NCI-H146 treated with DMSO at 0.1 percent for 48 hours (cell line): ENCODE measurements at regions not wholly inside any gene's neighbourhood (a gene's known extent, or its start where the extent isn't known, plus 50 kb on each side); places are given as distances from the start of the nearest gene placed in this dataset.
"Not testable (repeated sequence)": the region's sequence is repeated elsewhere in the genome, so short reads cannot be mapped to it uniquely, and the experiment has no call there.

Experiments
- DNase-seq: peaks from one replicate; lab custom pipeline; 2025; ENCODE audit not compliant: unreplicated experiment; lab: John Stamatoyannopoulos, UW

DNA sequence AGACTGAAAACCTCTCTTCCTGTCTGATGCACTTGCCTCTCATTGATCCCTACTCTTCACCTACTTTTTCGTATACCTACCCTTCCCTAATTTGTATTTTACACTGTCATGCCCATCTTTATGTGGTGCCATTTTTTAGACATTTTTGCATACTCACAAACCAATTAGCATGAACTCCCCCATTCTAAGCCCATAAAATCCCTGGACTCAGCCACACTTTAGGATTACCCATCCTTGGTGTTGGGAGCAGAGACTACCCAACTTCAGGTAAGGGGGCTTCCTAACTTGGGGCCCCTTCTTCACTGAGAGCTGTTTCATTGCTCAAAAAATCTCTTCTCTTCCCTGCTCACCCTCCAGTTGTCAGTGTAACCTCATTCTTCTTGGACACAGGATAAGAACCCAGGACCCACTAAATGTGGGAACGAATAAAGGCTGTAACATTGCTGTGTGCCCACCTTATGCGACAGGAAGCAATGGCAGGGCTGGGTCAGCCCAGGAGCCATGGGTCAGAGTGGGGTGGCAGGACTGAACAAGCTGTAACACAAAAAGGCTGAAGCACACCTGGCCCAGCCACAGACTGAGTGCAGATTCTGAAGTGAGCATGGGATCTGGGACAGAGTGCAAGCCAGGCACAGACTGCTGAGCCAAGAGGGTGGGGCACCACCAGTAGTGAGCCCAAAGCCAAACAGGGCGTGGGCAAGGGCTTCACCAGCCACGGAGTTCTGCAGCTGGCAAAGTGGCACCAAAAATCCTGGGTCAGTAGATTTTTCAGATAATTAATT, 789.1 kb upstream of the HS3ST5 start:
- no peak for DNase-seq

DNA sequence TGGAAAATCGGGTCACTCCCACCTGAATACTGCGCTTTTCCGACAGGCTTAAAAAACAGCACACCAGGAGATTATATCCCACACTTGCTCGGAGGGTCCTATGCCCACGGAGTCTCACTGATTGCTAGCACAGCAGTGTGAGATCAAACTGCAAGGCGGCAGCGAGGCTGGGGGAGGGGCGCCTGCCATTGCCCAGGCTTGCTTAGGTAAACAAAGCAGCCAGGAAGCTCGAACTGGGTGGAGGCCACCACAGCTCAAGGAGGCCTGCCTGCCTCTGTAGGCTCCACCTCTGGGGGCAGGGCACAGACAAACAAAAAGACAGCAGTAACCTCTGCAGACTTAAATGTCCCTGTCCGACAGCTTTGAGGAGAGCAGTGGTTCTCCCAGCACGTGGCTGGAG, 778.7 kb upstream of the HS3ST5 start:
- DNase-seq, result not testable (repeated sequence)

DNA sequence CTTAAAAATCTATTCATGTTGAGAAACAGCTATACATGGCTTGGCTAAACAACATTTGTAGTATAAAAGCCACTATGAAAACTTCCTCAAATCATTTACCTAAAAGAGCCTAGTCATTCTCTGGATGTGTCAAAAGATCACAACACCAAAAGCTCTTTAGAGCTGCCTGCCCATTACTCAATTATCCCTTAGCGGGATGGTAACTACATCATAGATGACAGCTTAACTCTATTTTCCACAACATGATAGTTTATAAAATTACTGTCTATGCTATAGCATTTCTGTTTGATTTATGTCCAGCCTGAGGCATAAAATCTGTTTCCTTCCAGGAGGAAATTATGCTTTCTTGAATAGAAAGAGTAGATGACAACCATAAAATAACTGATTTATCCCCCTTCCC, 777.6 kb upstream of the HS3ST5 start:
- no peak for DNase-seq

DNA sequence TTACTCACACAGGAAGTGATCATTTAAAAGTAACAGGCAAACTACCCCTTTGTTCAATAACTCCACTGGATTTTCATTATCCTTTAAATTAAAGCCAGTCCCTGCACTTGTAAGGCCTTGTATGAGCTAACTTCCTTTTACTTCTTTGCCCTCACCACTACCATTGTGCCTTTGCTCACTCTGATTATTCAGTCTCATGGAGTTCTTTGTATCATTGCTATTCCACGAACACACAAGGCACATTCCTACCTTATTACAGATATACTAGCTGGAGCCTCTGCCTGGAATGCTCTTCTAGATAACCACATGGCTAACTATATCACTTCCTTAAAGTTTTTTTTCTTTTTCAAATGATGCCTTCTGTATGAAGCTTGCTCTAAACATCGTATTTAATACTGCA, 748.6 kb upstream of the HS3ST5 start:
- DNase-seq, result no peak

DNA sequence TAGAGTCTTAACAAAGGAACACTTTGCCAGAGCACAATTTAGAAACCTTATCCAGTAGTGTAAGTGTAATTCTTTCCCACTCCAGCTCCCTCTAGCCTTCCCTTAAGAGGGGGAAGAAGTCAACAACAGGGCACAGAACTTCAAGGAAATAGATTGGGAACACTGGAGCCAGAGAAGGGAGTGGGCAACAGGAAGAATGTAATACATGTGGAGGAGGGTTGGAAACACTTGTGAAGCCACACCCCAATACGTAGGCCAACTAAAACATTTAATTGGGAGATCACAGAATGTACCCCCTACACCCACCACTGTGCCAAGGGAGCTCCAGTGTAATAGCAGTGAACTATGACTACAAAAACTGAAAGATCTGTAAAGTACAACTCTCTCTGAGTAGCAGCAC, 735.7 kb upstream of the HS3ST5 start:
- no peak for DNase-seq

DNA sequence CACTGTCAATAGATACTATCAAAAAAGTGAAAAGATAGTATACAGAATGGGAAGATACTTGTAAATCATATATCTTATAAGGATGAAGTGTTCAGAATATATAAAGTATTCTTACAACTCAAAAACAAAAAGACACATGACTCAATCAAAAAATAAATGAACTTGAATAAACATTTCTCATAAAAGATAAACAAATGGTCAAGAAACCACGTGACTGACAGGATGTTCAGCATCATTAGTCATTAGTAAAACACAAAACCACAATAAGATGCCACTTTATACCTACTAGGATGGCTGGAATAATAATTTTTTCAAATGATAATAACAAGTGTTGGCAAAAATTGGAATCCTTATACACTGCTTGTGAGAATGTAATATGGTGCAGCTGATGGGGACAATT, 729.1 kb upstream of the HS3ST5 start:
- no peak for DNase-seq

DNA sequence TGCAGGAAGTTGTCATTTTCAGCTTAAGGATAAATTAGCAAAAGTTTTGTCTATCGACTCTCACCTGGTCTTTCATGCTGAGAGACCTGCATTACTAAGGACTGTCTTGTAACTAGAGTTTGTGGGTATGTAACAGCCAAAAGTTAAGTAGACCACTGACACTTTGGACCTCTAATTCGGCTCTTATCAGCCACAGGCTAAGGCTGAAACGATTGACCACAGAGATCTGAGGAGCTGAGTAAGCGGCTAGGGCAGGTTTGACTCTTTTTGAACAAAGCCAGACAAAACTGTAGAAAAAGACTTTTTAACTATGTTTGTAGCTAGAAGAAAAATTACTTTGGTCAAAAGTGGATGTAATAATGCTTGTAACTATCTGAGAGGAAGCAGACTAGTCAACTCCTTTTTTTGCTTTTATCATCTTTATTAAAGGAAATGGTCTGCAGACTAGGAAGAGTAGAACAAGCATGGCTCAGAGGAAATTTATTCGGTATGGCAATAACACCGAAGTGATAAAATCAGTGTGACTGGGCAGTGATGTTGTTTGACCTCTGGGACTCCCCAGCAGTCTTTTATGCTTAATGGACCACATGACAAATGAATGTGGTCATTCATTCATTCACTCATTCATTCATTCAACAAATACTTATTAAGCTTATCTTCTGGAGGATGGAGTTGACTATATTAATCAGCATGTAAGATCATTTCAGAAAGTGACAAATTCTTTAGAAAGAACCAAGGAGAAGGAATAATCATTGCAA, 725.0 kb upstream of the HS3ST5 start:
- DNase-seq, result no peak

DNA sequence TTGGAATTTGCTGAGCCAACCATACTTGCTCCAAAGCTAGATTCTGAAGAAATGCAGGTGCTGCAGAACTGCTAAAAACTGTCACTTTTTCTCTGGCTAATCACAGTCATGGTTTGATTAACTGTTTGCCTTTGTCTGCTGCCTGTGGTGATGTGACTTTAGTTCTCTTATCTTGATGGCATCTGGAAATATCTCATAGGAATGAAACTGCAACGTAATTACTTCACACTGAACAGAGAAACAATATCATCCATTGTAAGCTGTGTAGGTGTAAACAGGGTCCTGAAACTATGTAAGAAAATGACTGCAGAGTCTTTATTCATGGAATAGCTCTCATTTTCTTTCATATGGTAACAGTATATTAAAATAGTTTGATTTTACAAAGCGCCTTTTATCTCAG, 721.9 kb upstream of the HS3ST5 start:
- DNase-seq, result peak; percentile 82

DNA sequence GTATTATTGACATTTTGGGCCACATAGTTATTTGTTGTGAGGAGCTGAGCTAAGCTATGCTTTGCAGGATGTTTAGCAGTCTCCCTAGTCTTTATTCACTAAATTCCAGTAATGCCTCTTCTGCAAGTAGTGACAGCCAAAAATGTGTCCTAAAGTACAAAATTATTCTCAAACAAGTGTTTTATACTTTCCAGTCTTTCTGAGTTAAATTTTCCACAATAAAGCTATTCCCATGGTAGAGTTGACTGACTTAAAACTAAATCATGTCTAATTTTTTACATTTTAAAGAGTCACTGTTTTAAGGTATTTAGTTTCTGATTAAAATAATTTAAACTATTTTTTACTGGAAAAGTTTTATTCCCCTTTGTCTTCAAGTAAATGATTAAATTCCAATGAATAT, 717.8 kb upstream of the HS3ST5 start:
- DNase-seq, result no peak

DNA sequence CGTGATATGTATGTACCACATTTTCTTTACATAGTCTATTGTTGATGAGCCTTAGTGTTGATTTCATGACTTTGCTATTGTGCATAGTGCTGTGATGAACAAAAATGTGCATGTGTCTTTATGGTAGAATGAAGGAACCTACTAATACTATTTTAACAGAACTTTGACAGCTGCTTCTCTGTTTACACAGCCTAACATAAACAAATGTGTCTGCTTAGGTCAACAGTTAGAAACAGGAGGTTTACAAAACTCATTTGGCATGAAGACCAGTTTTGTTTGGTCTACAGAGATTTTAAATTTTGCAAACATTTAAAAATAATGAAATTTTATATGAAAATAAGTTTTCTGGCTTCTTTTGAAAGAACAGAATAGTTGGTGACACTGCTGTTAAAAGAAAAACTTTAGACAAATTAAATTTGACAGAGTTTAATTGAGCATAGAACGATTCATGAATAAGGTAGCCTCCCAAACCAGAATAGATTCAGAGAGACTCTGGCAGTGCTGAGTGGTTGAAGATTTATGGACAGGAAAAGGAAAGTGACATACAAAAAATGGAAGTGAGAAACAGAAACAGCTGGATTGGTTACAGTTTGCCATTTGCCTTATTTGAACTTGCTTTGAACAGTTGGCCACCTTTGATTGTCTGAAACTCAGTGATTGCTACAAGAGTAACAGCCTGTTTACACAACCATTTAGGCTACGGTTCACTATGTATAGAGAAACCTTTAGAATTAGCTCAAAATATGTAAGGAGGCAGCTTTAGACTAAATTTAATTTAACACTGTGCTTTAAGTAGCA, 715.8 kb upstream of the HS3ST5 start:
- peak; percentile 13 for DNase-seq

DNA sequence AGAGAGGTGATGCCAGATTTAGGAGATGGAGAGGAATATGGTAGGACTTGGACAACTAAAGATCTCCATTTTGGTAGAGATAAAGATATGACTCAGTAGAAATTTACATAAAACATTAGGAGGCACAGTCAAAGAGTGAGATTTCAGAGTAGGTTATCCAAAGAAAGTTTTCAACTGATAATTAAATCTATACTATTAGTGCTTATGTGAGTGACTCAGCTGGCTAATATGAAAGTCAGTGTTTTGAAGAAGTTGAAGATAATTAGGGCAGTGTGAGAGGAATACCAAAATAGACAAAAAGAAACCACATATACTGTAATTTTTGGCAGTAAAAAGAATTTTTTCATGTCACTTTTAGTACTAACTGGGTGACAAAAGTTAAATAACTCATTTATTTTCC, 712.8 kb upstream of the HS3ST5 start:
- no peak for DNase-seq

DNA sequence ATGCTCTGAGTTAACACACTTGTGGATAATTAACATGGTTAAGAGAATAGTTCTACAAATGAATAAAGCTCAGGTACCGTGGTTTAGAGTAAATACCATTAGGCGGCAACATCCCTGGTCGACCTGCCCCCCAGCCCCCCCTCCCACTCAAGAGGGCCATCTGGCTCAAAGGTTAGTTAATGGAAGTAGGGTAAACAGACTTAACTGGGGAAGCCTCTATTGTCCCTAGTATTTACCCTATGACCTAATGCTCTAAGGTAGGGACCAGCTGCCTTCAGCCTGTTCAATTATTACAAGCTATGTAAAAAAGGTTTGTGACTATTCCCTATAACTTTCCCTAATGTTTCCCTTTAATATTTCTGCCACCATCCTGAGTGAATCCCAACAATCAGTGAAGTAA, 711.4 kb upstream of the HS3ST5 start:
- DNase-seq, result peak; percentile 71

DNA sequence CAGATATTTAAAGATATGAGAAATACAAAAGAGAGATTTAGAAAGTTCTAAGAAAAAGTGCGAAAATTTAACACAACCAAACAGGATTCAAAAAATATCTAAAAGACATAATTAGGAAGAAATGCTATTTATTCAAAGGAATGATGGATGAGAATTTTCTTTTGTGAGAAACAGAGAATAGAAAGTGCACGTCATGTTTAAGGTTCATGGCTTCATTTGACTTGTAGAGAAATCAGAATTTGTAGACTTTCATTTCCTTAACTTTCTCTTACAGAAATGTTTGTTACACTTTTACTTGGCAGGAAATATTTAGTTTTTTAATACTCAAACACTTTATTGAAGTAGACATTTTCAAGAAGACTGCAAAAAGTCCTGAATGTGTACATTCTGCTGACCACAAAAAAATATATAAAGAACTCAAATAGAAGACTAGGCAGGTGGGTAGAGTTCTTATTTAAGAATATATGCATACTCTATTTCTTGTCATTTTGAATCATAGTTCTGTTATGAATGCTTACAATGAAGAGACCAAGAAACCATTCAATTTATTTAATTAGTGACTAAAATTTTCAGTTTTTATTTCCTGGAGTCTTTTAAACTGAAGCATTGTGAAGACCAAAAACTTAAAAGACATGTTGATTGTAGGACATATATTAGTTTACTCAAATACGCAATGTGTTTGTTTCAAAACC, 710.5 kb upstream of the HS3ST5 start:
- DNase-seq, result no peak

DNA sequence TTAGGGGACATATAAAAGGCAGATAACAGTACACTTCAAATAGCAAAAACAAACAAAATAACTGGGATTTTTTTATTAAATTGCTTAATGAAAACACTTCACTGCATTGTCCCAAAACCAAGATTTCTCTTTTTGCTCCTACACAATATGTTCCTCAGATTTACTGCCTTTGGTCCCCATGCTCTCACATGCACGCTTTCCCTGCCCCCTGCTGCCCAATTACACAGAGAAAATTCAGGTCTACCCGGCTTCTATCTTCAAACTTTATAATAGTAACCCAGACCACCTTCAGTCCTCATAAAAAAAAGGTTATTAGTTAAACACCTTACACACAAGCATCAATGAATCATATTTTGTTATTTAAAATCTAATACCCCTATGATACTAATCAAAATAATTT, 673.8 kb upstream of the HS3ST5 start:
- DNase-seq, result no peak

DNA sequence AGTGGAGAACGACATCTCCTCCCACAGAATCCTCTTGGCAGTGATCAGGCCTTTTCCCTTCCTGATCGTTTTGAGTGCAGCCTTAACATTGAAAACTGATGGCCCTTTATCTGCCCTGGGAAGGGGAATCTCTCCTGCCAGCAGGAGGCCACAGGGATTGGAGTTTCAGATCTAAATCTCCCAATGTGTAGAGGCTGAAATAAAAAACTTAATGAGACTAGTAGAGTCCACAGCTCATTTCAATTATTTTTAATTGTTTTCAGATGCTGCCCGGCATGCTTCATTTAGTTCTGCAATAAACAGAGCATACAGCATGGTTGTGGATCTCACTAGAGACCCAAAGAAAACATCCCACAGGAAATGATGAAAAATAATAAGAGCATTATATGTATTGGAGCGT, 662.2 kb upstream of the HS3ST5 start:
- DNase-seq, result no peak

DNA sequence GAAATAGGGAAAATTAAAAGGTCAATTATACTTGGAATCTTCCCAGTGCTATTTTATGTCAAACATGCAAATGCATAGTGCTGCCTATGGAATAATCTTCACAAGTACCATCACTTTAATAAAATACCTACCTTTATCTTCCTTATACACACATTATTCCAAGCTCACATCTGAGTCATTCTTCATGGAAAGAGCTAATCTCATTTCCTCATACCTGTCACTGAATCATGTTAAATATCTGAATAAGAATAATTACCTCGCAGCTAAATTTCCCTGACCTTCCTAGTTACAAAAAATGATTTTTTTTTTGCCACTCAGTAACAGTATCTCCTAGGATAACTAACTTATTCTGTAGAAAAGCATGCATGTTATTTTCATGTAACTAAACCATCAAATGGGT, 661.4 kb upstream of the HS3ST5 start:
- no peak for DNase-seq

DNA sequence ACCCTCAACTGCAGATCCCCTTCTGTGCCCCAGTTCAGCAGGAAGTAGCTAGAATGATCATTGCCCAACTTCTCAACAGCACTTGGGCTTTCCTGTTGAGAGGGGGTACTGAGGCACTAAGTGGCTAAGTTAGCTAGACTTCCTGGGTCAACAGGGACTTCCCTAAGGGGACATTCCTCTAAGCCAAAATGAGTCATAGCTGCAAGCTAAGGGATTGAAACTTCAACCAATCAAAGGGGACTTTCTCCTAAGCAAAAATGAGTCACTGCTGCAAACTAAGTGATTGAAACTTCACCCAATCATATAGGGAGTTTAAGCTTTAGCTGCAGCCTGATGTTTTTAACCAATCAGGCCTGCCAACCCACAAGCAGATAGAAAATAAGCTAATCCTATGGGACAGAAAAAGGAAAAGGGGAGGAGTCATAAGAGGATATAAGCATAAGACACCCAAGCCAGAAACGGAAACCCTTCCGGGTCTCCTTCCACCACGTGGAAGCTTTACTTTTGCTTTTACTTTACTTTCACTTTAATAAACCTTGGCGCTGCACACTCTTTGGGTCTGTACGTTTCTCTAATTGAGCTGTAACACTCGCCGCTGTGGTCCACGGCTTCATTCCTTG, 659.0 kb upstream of the HS3ST5 start:
- DNase-seq, result no peak

DNA sequence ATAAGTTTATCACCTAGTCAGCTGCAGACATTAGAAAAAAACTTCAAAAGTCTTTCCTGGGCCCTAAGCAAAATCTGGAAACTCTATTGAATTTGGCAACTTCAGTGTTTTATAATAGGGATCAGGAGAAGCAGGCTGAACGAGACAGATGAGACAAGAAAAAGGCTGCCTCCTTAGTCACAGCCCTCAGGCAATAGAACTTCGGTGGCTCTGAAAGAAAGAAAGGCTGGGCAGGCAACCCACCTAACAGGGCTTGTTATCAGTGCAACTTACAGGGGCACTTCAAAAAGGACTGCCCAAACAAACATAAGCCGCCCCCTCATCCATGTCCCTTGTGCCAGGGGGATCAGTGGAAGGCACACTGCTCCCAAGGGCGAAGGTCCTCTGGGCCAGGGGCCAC, 657.9 kb upstream of the HS3ST5 start:
- no peak for DNase-seq

DNA sequence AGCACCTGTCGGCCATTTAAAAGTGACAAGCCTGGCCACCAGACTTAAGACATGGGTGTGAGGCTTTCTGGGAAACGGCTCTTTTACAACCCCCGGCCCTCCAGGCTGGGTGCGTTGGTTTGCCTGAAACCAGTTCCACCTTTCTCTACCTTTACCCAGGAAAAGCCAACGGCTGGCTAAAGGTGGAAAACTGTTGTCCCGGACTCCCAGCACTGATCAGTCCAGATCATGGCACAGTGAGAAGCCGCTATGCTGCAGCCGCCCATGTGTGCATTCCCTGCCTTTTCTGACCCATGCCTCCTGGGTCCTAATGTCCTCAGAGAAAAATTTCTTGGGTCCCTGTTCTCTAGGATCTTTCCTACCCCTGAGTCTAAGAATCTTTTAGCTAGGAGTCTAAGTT, 655.7 kb upstream of the HS3ST5 start:
- no peak for DNase-seq

DNA sequence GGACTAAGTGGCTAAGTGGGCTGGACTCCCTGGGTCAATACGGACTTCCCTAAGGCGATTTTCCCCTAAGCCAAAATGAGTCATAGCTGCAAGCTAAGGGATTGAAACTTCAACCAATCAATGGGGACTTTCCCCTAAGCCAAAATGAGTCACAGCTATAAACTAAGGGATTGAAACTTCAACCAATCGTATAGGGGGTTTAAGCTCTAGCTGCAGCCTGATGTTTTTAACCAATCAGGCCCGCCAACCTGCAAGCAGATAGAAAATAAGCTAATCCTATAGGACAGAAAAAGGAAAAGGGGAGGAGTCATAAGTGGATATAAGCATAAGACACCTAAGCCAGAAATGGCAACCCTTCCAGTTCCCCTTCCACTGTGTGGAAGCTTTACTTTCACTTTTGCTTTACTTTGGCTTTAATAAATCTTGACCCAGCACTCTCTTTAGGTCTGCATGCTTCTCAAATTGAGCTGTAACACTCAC, 655.0 kb upstream of the HS3ST5 start:
- no peak for DNase-seq

DNA sequence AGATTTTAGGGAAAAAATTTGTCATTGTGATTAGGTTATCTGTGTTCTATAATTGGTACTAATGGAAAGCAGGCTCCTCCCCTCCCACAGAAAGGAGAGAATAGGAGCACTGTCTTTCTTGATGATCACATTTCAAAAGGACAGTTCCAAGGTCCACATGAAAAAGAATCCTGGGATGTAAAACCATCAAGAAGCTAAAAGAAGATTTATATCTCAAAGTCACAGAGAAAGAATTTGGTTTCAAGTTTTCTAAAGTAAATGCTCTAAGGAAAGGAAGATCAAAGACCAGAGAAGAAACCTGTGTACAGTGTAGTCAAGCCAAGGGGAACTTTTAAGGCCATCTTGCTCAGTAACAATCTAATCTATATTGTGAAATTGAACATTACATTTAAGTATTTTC, 652.7 kb upstream of the HS3ST5 start:
- no peak for DNase-seq
